Globus pallidus (tissue), 1 donor: ENCODE measurements at regions not wholly inside any gene's neighbourhood (a gene's known extent, or its start where the extent isn't known, plus 50 kb on each side); places are given as distances from the start of the nearest gene placed in this dataset.
A peak's percentile ranks its signal among the peaks of the same experiment; 100 is the strongest.

Source experiments
- DNase-seq: peaks from one replicate; pipeline ENCODE4 v3.0.0-alpha.2; 2015; ENCODE audit warnings: low spot score

DNA sequence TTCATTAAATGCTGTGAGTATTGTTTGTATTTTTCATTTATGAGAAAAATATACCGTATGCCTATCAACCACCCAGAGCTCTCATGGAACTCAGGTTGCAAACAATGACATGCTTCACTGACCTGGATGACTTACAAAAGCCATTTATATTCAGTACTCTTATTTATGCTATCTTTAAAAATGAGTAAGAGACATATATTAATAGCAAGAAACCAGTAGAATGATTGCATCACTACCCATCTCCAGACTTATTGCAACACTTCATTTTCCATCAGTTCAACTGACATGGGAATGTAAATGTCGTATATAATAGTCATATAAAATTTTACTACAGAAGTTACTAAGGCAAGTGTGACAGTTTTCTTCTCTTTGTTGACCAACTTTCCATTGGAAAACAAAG, 69.1 kb downstream of the OTP start:
- DNase-seq, result no peak

DNA sequence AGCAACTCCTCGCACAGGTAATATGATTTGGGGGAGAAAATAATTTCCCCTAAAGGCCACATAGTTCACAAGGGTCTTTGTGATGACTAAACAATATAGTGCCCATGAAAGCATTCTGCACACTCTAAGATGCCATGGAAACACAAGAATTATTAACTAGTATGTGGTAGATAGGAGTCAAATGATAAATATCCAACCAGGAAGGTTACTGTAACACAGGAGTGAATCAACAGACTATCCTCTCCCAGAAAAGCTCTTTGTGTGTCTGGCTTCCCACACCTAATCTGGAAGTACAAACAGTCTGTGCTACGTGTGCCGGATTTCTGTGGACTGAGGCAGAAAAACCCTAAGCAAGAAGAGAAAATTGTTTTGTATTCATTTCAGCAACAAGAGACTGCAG, 70.0 kb downstream of the OTP start:
- DNase-seq, result no peak

DNA sequence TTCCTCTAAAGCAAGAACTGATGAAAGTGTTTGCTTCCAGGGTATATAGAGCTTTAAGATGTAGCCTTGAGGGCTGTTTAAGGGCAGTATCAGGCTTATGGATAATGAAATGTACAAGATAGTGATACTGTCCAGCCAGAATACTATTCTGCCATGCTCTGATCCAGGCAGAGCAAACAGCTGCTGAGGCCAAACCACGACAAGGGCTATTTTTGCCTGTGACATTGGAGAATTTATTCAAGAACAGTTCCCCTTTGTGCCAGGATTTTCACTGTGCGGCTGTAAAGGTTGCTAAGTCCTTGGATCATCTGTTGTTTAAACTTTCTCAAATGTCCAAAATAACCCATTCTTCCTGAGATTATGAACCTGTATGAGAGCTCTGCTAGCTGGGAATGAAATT, 70.4 kb downstream of the OTP start:
- DNase-seq, result no peak

- DNase-seq, result no peak
These were observed 71.4 kb upstream of the WDR41 start for GRCh38 chr5:77563475-77563874.

DNA sequence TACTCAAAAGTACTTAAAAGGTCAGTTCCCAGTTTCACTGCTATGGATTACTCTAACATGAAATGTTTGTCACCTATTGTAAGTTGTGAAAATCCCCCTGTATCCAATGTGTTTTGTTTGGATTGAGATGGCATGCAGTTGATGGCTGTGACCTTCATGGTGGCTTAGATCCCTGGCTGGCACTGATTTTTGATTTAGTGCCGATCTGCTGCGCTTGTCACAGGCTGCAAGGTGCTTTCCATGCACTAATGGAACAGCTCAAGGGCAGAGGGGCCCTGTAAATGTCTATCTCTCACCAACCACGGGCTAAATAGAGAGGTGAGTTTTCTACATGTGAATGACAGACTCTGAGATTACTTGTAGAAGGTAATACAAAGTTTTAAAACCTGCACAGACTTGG, 69.8 kb upstream of the WDR41 start:
- DNase-seq, result no peak

GRCh38 chr5:77560677-77561263, 68.7 kb upstream of the WDR41 start:
- peak; percentile 51 for DNase-seq

GRCh38 chr5:77558266-77558665, 66.2 kb upstream of the WDR41 start:
- DNase-seq, result no peak

DNA sequence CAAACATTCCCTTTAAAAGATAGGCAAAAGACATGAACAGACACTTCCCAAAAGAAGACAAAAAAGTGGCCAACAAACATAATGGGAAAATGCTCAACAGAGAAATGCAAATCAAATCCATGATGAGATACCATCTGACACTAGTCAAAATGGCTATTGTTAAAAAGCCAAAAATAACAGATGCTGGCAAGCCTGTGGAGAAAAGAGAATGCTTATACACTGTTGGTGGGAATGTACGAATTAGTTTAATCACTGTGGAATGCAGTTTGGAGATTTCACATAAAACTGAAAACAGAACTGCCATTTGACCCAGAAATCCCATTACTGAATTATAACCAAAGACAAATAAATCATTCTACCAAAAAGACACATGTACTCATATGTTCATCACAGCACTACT, 58.3 kb upstream of the WDR41 start:
- no peak for DNase-seq

DNA sequence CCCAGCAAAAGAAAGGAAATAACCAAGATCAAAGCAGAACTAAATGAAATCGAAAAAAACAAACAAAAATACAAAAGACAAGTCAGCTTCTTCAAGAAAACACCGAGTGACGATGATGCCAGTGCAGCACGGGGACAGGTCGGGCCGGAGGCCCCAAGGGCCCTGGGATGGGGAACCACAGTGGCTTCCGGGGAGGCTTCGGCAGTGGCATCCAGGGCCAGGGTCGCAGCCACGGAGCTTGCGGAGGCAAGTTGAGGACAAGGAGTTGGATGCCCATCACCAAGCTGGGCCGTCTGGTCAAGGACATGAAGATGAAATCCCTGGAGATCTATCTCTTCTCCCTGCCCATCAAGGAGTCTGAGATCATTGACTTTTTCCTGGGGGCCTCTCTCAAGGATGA, 53.2 kb upstream of the WDR41 start:
- no peak for DNase-seq
